ENCODE measurements at regions not wholly inside any gene's neighbourhood (a gene's known extent, or its start where the extent isn't known, plus 50 kb on each side); places are given as distances from the start of the nearest gene placed in this dataset.

DNA sequence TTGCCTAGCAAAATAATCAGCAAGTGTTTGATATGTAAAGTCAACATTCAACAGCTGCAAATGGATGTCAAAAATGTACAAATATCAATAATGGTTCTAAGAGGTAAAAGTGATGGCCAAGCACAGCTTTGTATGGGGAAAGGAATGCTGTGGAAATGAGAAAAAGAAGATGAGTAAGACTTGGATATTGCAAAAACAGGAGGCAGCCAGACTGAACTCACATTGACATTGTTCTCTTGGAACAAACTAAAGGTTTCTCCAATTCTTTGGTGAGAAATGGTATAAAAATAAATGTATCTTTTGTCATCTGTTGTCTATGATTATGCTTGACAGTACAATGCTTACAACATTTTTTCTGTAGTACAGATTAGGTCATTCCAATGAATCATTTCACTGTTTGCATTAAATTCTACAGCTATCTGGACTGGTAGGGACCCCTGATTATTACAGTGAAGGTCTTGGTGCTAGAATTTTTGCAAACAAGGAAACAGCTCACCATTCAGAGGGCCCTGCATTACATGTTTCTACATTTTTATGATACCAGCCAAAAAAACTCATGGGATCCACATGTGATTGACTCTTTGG, 465.7 kb downstream of the NOVA1 start:
- DNase-seq = no peak

DNA sequence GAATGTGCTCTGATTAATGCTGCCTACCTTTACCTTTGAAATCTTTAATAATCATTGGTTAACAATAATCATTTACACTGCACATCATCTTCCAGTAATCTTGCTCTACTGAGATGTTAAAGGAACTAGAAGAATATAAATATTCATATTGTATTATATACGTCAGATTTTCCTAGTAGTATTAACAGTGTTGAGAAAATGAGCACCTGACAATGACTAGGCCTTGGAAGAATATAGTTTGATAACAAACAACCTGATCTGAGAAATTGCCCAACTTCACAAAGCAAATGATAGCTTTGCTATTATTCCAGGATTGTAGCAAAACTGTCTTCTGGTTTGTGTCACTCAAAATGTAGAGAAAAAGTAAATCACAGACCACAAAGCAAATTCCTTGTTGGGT, 467.1 kb downstream of the NOVA1 start:
- no peak for DNase-seq

DNA sequence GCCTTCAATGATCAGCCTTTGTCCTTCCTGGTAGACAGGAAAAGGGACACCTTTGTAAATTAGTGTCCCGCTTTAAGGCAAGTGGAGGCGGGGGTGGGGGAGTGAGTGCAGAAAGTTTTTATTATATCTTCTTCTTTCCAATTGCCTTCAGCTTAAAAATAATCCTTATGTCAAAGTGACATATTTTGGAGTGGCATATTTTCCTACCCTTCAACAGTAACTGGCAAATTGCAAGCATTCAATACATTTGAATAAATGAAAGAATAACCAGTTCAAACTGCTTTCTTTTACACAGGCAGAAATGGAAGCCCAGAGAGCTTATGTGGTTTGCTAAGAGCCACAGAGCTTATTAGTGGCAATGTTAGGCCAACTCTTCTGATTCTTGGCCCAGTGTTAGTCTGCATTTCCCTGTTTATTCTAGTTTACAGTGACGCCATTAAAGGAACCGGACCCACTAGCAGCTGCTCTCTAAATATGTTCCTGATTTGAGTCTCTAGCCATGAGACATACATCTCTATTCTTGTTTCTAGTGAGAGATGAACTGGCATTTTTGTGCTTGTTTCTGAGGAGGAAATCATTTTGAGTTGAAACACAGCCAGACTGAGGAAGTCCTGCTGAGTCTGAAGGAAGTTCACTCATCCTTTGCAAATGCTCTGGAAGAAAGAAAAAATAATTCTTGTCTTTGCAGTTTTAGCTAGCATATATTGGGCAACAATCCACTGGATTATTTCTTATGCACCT, 468.7 kb downstream of the NOVA1 start:
- no peak for DNase-seq

DNA sequence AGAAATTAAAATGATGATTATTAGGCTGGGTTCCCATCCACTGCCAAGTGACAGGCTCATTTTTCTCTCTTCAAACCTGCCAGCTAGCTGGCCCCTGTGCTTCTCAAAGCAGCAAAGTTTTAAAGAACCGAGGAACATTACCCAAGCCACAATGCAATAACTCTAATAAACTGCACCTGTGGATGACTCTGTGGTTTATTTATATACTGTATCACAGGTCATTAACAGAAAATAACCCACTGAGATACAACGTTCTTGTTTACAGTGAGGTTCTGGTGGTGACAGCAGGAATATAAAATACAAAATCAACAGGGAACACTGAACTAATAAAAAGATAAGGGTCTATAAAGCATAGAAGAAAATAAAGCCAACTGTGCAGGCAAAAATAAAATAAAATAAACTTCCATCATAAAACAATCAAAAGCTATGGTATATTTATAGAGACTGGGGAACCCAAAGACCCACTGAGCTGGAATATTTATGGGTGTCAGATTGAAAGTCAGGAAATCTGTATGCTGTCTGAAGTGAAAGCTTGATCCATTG, 472.9 kb downstream of the NOVA1 start:
- DNase-seq = no peak

DNA sequence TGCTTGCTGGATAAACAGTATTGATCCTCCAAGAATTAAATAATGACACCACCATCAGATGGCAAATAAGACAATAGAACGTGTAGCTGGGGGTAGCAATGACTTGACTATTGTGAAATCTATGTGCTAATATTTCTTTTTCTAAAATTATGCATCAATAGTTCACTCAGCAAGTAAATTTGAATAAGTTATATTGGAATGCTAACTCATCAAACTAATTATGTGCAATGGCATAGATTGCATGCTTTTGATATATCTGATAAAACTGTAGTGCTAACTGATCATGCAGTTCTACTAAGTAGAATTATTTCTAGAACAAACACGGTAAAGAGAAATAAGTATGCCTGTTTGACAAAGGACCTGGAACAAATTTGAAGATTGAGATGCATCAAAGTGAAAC, 474.4 kb downstream of the NOVA1 start:
- DNase-seq = no peak

GRCh38 chr14:26121181-26121580, 476.7 kb downstream of the NOVA1 start:
- no peak for DNase-seq

DNA sequence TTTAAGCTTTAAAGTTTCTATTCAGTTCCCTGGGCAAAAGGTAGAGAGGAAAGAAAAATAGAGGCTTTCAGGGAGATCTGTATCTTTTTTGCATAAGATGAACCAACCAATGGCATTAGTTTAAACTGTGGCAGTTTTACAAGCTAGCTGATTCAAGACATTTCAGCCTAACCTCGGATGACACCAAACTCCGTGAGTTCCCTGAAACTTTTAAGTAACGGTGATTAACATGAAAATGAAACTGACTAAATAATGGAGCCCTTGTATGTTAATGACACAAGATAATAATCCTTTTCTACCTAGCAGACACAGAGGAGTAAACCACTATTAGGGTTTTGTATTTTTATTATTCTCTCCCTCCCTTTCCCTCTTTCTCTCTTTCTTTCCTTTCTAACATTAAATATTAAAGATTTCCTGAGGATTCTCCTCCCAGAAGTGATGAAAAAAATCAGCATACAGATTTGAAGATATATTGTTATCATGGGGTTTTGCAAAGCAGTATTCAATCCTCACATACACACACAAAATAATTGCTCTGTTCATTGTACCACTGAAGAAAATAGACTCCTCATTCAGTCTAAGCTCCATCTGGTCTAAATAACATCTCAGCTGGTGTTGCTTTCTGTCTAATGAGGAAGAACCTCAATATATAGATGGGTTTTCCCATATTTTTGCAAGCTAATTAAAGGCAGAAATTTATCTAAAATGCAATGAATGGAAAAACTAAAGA, 483.8 kb downstream of the NOVA1 start:
- DNase-seq = no peak

- no peak for DNase-seq
Observed at GRCh38 chr14:26104717-26105116, 493.1 kb downstream of the NOVA1 start.

DNA sequence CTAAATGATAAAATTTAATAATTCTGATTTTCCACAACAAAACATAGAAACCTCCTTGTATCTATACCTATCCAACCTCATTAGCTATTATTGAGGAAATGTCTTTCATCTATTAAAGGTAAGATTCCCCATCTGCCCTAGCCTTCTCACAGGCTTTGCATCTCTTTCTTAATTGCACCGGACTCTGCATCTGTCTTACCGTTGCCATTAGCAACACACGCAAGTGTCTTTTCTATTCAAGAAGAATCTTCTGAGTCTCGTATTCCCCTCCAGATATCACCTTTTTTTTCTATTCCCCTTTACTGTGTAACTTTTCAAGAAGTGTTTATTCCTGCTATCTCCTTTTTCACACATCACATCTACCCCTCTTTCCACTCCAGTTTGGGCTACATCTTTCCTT, 500.0 kb downstream of the NOVA1 start:
- no peak for DNase-seq

DNA sequence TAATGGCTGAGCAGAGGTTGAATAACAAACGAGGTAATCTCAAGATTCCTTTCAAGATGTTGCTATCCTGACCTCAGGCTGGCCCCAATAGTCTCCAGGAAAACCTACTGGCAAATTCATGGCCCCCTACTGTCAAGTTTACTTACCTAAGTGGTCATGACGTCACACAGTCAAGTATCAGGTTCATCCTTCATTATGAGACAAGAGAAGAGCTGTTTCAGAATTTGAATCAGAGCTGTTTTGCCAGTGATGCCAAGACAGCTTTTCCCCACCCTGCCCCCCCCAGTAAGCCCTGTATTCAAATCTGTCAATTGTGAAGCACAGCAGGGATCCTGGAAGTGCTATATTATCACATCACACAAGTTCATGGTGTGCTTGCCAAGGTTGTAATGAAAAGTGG, 509.6 kb downstream of the NOVA1 start:
- DNase-seq = no peak

DNA sequence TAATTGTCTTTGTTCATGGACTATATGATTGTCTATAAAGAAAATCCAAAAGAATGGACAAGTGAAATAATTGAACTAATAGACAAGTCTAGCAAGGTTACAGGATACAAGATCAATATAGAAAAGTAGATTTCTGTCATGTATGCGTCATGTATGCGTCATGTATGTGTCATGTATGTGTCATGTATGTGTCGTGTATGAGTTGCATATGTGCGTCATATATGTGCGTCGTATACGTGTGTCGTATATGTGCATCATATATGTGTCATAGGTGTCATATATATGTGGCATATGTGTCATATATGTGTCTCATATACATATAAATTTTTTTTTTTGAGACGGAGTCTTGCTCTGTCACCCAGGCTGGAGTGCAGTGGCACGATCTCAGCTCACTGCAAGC, 516.8 kb downstream of the NOVA1 start:
- DNase-seq = no peak

DNA sequence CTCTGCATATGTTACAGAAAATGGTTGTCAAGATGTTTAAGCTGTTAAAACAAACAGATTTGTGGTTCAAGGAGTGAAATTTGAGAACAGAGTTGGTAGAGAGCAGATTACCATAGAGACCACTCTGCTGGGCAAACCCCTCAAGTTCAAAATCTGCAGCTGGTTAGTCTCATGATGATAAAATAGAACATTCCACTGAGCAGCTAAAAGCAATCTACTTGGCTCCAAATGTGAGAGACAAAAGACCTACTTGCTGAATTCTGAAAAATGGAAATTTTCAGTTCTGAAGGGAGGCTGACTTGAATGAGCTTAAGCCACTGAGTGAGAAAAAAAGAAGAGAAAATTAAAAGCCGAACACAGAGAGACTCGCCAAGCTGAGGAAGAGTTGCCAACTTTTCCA, 519.3 kb downstream of the NOVA1 start:
- no peak for DNase-seq

GRCh38 chr14:26074892-26075291, 522.9 kb downstream of the NOVA1 start:
- DNase-seq = no peak

- no peak for DNase-seq
Observed at GRCh38 chr14:26070443-26070842, 527.4 kb downstream of the NOVA1 start.

GRCh38 chr14:26067786-26068459, 529.9 kb downstream of the NOVA1 start:
- DNase-seq = no peak

DNA sequence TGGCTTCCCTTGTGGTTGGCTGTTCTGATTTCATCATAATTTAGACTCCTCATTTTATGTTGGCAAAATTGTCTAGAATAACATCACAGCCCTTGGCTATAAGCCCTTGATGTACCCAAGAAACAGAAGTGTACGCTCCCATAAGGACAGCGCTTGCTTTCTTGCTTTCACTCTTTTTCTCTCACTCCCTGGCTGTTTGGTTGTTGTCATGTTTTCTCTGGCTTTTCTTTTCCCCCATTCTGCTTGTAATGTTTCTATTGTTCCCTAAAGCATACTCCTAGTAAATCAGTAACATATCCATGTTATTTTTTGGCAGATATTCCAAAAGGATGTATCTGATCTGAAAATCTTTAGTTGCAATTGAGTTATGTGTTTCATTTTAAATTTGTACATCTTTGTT, 530.5 kb downstream of the NOVA1 start:
- no peak for DNase-seq

GRCh38 chr14:26056036-26056616, 541.7 kb downstream of the NOVA1 start:
- DNase-seq = no peak

- no peak for DNase-seq
Observed at GRCh38 chr14:26032348-26032747, 565.5 kb downstream of the NOVA1 start.

DNA sequence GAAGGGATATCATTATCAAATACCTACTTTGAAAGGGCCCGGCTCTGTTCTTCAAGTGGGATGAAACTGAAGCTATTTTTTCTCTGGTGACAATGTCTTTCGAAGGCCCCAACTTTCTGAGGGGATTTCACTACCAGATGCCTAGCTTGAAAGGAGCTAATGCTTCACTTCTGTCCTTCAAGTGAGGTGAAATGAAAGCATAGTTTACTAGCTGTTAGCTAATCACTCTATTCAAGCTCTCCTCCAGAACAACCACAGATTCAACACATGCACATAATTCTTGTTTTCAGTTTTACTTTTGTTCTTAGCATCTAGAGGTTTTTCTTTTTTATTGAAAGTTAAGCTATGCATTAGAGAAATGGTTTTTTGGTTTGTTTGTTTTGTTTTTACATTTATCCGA, 571.4 kb downstream of the NOVA1 start:
- DNase-seq = no peak

DNA sequence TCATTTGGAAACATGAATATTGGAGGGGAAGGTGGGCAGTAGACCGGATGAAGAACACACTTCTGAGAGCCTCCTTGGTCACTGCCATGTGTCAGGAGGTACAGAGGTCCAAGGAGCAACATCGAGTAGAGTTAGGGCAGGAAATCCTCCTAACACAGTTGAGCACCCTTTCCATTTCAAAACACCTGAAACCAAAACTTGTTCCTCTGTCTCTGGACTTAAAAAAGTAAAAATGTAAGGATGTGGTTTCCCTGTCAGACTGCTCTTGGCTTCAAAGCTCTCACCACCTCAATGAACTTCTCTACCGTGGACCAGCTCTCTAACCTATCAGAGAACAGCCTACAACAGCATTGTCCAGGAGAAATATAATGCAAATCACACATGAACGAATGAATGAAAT, 573.9 kb downstream of the NOVA1 start:
- DNase-seq = no peak

GRCh38 chr14:26021759-26022158, 576.1 kb downstream of the NOVA1 start:
- no peak for DNase-seq

- DNase-seq = no peak
Observed at GRCh38 chr14:26017270-26017669, 580.6 kb downstream of the NOVA1 start.

All from amygdala (tissue), 56 donors.